ENCODE measurements at regions not wholly inside any gene's neighbourhood (a gene's known extent, or its start where the extent isn't known, plus 50 kb on each side); places are given as distances from the start of the nearest gene placed in this dataset.

GRCh38 chr18:27363872-27364271, 178.8 kb upstream of the CHST9 start:
- H3K36me3 ChIP-seq (ENCODE audit: control insufficient read depth in 2 of 2, insufficient read depth in 2 of 2, low read length in 1 of 2): no peaks in the 10 kb centered on the region
- in situ Hi-C loops (cut with MboI): loop anchor here (10.0 kb wide), 1 partner anchor 241 kb away; no protein-coding TSS in a partner anchor
- DNase-seq (ENCODE audit: low read depth, low spot score) (no peak), FAIRE-seq (no peak), ATAC-seq (peak; percentile 58; the same call in 2 of the 3 replicates)
- H3K9ac ChIP-seq (ENCODE audit: control insufficient read depth, insufficient read depth, low read length): no peak overlapping the region
- H3K27me3 ChIP-seq (replicated peaks in 1 of 2; ENCODE audit: control insufficient read depth in 2 of 2, insufficient read depth in 2 of 2, low read length in 1 of 2): no peaks in the 10 kb centered on the region
- ChIA-PET RAD21 (ENCODE audit: unreplicated experiment) (interaction anchor here (0.7 to 3.4 kb wide), 3 partner anchors 64 to 236 kb away, joined by 3 to 27 read pairs (median 3); no protein-coding TSS in a partner anchor), SMC1A (ENCODE audit: uncharacterized antibody, unreplicated experiment) (interaction anchor here (1.0 to 1.6 kb wide), 4 partner anchors 13 to 241 kb away, joined by 3 to 4 read pairs (median 3); no protein-coding TSS in a partner anchor), POLR2A (no interaction called here), CTCF (interaction anchor here (0.8 to 3.2 kb wide), 6 partner anchors 10 to 245 kb away, joined by 3 to 23 read pairs (median 6); no protein-coding TSS in a partner anchor)
- H2AFZ ChIP-seq (ENCODE audit: control insufficient read depth, low read depth, low read length): no peak overlapping the region
- H3K4me3 ChIP-seq: no peak overlapping the region
- H4K20me1 ChIP-seq (ENCODE audit: control insufficient read depth, insufficient read depth): no peaks in the 10 kb centered on the region
- TF ChIP-seq CTCF (IDR thresholded peaks at IDR 0.05 in 2 of 3, conservative IDR thresholded peaks at IDR 0.05 in 1 of 3; ENCODE audit: control insufficient read depth in 2 of 3, extremely low read depth in 1 of 3, insufficient read depth in 1 of 3, low read depth in 3 of 3, low read length in 3 of 3) (peak in 2 of 3 experiments; percentile 10 to 11; a peak in 1 of 6 replicates), SIX5 (IDR thresholded peaks at IDR 0.05; ENCODE audit: low read depth, low read length, severe bottlenecking) (no peak), RAD21 (IDR thresholded peaks at IDR 0.05; ENCODE audit: insufficient read depth, low read depth, low read length) (peak; percentile 43; the same call in 1 of the 2 replicates), HDAC6 (IDR thresholded peaks at IDR 0.05; ENCODE audit: unreplicated experiment) (no peak)
- H3K9me3 ChIP-seq (replicated peaks; ENCODE audit: control insufficient read depth, insufficient read depth, low read length): no peaks in the 10 kb centered on the region
- intact Hi-C loops (cut with micrococcal nuclease; ENCODE audit: unreplicated experiment): loop anchor here (1.0 kb wide), 1 partner anchor 235 kb away; no protein-coding TSS in a partner anchor
- H3K27ac ChIP-seq (ENCODE audit: control insufficient read depth, insufficient read depth): no peak overlapping the region
- H3K4me1 ChIP-seq (ENCODE audit: control insufficient read depth, insufficient read depth, low read length): no peaks in the 10 kb centered on the region
- no peak overlapping the region for H3K4me2 ChIP-seq (ENCODE audit: control insufficient read depth, insufficient read depth)
- BruUV-seq (replicated peaks): no TSS peak
- H3K79me2 ChIP-seq (ENCODE audit: control insufficient read depth, insufficient read depth, low read length): no peaks in the 10 kb centered on the region

GRCh38 chr18:27361477-27361876, 176.4 kb upstream of the CHST9 start:
- ChIA-PET POLR2A (no interaction called here), CTCF (no interaction called here), RAD21 (ENCODE audit: unreplicated experiment) (no interaction called here), SMC1A (ENCODE audit: uncharacterized antibody, unreplicated experiment) (no interaction called here)
- Histone ChIP-seq H3K4me3 (no peak overlapping the region), H2AFZ (ENCODE audit: control insufficient read depth, low read depth, low read length) (no peak overlapping the region), H3K36me3 (ENCODE audit: control insufficient read depth in 2 of 2, insufficient read depth in 2 of 2, low read length in 1 of 2) (no peaks in the 10 kb centered on the region), H3K4me2 (ENCODE audit: control insufficient read depth, insufficient read depth) (no peak overlapping the region), H3K9ac (ENCODE audit: control insufficient read depth, insufficient read depth, low read length) (no peak overlapping the region), H4K20me1 (ENCODE audit: control insufficient read depth, insufficient read depth) (no peaks in the 10 kb centered on the region), H3K9me3 (replicated peaks; ENCODE audit: control insufficient read depth, insufficient read depth, low read length) (no peaks in the 10 kb centered on the region), H3K27me3 (replicated peaks in 1 of 2; ENCODE audit: control insufficient read depth in 2 of 2, insufficient read depth in 2 of 2, low read length in 1 of 2) (no peaks in the 10 kb centered on the region), H3K27ac (ENCODE audit: control insufficient read depth, insufficient read depth) (no peak overlapping the region), H3K4me1 (ENCODE audit: control insufficient read depth, insufficient read depth, low read length) (no peaks in the 10 kb centered on the region), H3K79me2 (ENCODE audit: control insufficient read depth, insufficient read depth, low read length) (no peaks in the 10 kb centered on the region)
- FAIRE-seq: no peak
- no TSS peak for BruUV-seq (replicated peaks)
- 48% methylated on average over 2 of the region's 2 CpGs for WGBS (ENCODE audit: insufficient coverage, insufficient replicate concordance, low lambda C conversion rate, missing lambda C conversion rate)
- TF ChIP-seq NBN (IDR thresholded peaks at IDR 0.05) (no peak), ZBTB33 (IDR thresholded peaks at IDR 0.05) (no peak), ZNF217 (IDR thresholded peaks at IDR 0.05) (no peak), FOS (IDR thresholded peaks at IDR 0.05; ENCODE audit: borderline replicate concordance, extremely low read depth, insufficient read length) (no peak), MEF2A (IDR thresholded peaks at IDR 0.05; ENCODE audit: insufficient read depth, low read depth, low read length) (no peak), RUNX3 (IDR thresholded peaks at IDR 0.05; ENCODE audit: low read length) (no peak), POU2F2 (IDR thresholded peaks at IDR 0.05; ENCODE audit: borderline replicate concordance, low read depth, low read length) (no peak), CREB1 (IDR thresholded peaks at IDR 0.05; ENCODE audit: low read depth) (no peak)
- ATAC-seq: no peak
- intact Hi-C loops (cut with micrococcal nuclease; ENCODE audit: unreplicated experiment) (no loop called here), in situ Hi-C loops (cut with MboI) (loop anchor here (10.0 kb wide), 1 partner anchor 243 kb away; no protein-coding TSS in a partner anchor)
- DNase-seq (ENCODE audit: low read depth, low spot score): no peak

All from GM12878 (cell line).